Liver (tissue), 8 donors: ENCODE measurements at regions not wholly inside any gene's neighbourhood (a gene's known extent, or its start where the extent isn't known, plus 50 kb on each side); places are given as distances from the start of the nearest gene placed in this dataset.

Source experiments
- DNase-seq: peaks from one replicate; pipeline ENCODE4 v3.0.0-alpha.2; 2017; ENCODE audit warnings: low spot score
- H3K27ac ChIP-seq, 2 donors: one replicate each; pipeline ENCODE4 v1.7.0; 2013; ENCODE audit warnings: inconsistent platforms in 2 of 2, low read length in 2 of 2, control low read depth in 1 of 2, low read depth in 1 of 2, mild to moderate bottlenecking in 1 of 2
- H3K27me3 ChIP-seq, 4 donors: one replicate each; pipeline versions ENCODE4 v1.6.1 to v1.7.0; 2013; ENCODE audit warnings: low read length in 3 of 4, inconsistent platforms in 1 of 4, mild to moderate bottlenecking in 1 of 4, moderate library complexity in 1 of 4; ENCODE audit not compliant: control insufficient read depth in 4 of 4, insufficient read depth in 4 of 4
- H3K36me3 ChIP-seq, 4 donors: one replicate each; pipeline versions ENCODE4 v1.6.1 to v1.7.0; 2013; ENCODE audit warnings: low read length in 3 of 4, mild to moderate bottlenecking in 3 of 4, low read depth in 1 of 4, moderate library complexity in 1 of 4; ENCODE audit not compliant: control insufficient read depth in 4 of 4, insufficient read depth in 3 of 4
- H3K4me1 ChIP-seq, 4 donors: one replicate each; pipeline versions ENCODE4 v1.6.1 to v1.7.0; 2013; ENCODE audit warnings: low read length in 3 of 4, mild to moderate bottlenecking in 3 of 4, moderate library complexity in 1 of 4; ENCODE audit not compliant: control insufficient read depth in 4 of 4, insufficient read depth in 4 of 4
- H3K4me3 ChIP-seq, 3 donors: one replicate each; pipeline versions ENCODE4 v1.6.1 to v1.7.0; 2013; ENCODE audit warnings: low read length in 3 of 3, control low read depth in 1 of 3, low read depth in 1 of 3, mild to moderate bottlenecking in 1 of 3
- H3K9ac ChIP-seq, 2 donors: one replicate each; pipeline ENCODE4 v1.7.0; 2013; ENCODE audit warnings: low read length in 2 of 2, mild to moderate bottlenecking in 2 of 2, moderate library complexity in 2 of 2, control low read depth in 1 of 2, low read depth in 1 of 2
- H3K9me3 ChIP-seq, 4 donors: one replicate each; pipeline versions ENCODE4 v1.6.1 to v1.7.0; 2013; ENCODE audit warnings: low read length in 3 of 4; ENCODE audit not compliant: control insufficient read depth in 4 of 4
- EGR1 ChIP-seq, 2 donors: IDR thresholded peaks; 2 replicates each; pipeline ENCODE4 v1.6.1; 2016 to 2018; ENCODE audit warnings: antibody characterized with exemption in 2 of 2, low read depth in 2 of 2
- FOXA1 ChIP-seq: IDR thresholded peaks from 2 replicates; pipeline ENCODE4 v1.6.1; 2016; ENCODE audit warnings: antibody characterized with exemption
- FOXA2 ChIP-seq: IDR thresholded peaks from 2 replicates; pipeline ENCODE4 v1.6.1; 2016; ENCODE audit warnings: antibody characterized with exemption
- GABPA ChIP-seq, 2 donors: IDR thresholded peaks in 1 of 2; conservative IDR thresholded peaks in 1 of 2; 2 replicates each; pipeline ENCODE4 v1.6.1; 2016; ENCODE audit warnings: antibody characterized with exemption in 2 of 2, mild to moderate bottlenecking in 1 of 2, moderate library complexity in 1 of 2
- HNF4A ChIP-seq, 2 donors: conservative IDR thresholded peaks; 2 replicates each; pipeline ENCODE4 v1.6.1; 2016; ENCODE audit warnings: antibody characterized with exemption in 2 of 2, mild to moderate bottlenecking in 2 of 2
- HNF4G ChIP-seq: IDR thresholded peaks from 2 replicates; pipeline ENCODE4 v1.6.1; 2016; ENCODE audit warnings: antibody characterized with exemption
- NR2F2 ChIP-seq: IDR thresholded peaks from 2 replicates; pipeline ENCODE4 v1.6.1; 2016; ENCODE audit warnings: antibody characterized with exemption
- RAD21 ChIP-seq, 2 donors: IDR thresholded peaks; 2 replicates each; pipeline ENCODE4 v1.6.1; 2016; ENCODE audit warnings: antibody characterized with exemption in 2 of 2, mild to moderate bottlenecking in 2 of 2
- RXRA ChIP-seq, 2 donors: IDR thresholded peaks; 2 replicates each; pipeline ENCODE4 v1.6.1; 2017 to 2018; ENCODE audit warnings: antibody characterized with exemption in 2 of 2, mild to moderate bottlenecking in 1 of 2
- SP1 ChIP-seq: IDR thresholded peaks from 2 replicates; pipeline ENCODE4 v1.6.1; 2018; ENCODE audit warnings: antibody characterized with exemption, mild to moderate bottlenecking
- YY1 ChIP-seq: IDR thresholded peaks from 2 replicates; pipeline ENCODE4 v1.6.1; 2016; ENCODE audit warnings: antibody characterized with exemption, mild to moderate bottlenecking
- WGBS: extraction: QIAGEN DNeasy Blood & Tissue Kit; methylation state at CpG from one replicate; pipeline ENCODE4 v1.1.7; 2013; 5-methylcytosine and 5-hydroxymethylcytosine counted together
- TF ChIP-seq, protein P1 (sequence below): IDR thresholded peaks from 2 replicates; pipeline ENCODE4 v1.6.1; 2016; ENCODE audit warnings: antibody characterized with exemption
- TF ChIP-seq, protein P2 (sequence below): IDR thresholded peaks from 2 replicates; pipeline ENCODE4 v1.6.1; 2016; ENCODE audit warnings: antibody characterized with exemption, mild to moderate bottlenecking
- TF ChIP-seq, protein P3 (sequence below): IDR thresholded peaks from 2 replicates; pipeline ENCODE4 v1.6.1; 2016; ENCODE audit warnings: antibody characterized with exemption
- TF ChIP-seq, protein P4 (sequence below): IDR thresholded peaks from 2 replicates; pipeline ENCODE4 v1.6.1; 2016; ENCODE audit warnings: antibody characterized with exemption
- TF ChIP-seq, protein P5 (sequence below): fragments of 150-350 bp; IDR thresholded peaks from 2 replicates; pipeline ENCODE4 v1.5.1; 2017; ENCODE audit warnings: improper control_type of control experiment, low read depth, low read length; ENCODE audit not compliant: missing input control
- donor health status: healthy.
- donor health status: healthy.
- donor health status: healthy.
- donor health status: healthy.
- donor health status: healthy.

DNA sequence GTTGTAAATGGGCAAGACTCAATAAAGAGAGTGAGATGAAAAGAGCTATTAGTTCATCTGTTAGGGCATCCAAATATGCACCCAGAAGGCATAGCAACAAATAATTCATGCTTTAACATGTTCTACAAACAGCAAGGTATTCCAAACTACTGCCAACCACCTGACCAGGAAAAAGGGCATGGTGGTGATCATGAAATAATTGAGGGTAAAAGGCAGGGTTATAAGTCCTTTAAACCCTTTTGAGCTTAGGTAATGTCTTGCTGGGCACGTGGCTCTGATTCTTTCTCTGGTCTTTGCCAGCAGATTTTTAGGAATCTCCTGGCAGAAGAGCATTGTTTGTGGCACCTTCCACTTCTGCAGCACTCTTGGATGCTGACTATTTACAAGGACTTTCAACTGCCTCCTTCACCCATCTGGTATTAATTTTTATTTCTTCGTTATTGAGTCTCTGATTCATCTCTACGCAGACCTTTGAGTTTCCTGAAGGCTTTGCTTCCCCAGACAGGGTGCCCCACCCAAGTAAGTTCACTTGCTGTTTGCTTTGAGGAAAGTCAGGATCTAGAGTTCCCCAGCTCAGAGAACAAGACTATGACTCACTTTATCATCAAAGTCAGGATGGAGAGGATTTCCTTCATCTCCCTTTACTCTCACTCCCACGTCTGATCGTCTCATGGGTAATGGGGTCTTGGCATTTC lies 83.4 kb upstream of the NEDD9 start:
- Histone ChIP-seq H3K27ac (no peak overlapping the region), H3K9ac (no peak overlapping the region)

More for the DNA sequence above, 83.4 kb upstream of the NEDD9 start:
- 81% methylated on average over 5 of the region's 5 CpGs for whole genome bisulfite sequencing
- TF ChIP-seq RXRA (IDR thresholded peaks at IDR 0.05) = no peak
- no peak for TF ChIP-seq HNF4G
- TF ChIP-seq, protein P1, sequence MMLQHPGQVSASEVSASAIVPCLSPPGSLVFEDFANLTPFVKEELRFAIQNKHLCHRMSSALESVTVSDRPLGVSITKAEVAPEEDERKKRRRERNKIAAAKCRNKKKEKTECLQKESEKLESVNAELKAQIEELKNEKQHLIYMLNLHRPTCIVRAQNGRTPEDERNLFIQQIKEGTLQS = no peak
- TF ChIP-seq, protein P2, sequence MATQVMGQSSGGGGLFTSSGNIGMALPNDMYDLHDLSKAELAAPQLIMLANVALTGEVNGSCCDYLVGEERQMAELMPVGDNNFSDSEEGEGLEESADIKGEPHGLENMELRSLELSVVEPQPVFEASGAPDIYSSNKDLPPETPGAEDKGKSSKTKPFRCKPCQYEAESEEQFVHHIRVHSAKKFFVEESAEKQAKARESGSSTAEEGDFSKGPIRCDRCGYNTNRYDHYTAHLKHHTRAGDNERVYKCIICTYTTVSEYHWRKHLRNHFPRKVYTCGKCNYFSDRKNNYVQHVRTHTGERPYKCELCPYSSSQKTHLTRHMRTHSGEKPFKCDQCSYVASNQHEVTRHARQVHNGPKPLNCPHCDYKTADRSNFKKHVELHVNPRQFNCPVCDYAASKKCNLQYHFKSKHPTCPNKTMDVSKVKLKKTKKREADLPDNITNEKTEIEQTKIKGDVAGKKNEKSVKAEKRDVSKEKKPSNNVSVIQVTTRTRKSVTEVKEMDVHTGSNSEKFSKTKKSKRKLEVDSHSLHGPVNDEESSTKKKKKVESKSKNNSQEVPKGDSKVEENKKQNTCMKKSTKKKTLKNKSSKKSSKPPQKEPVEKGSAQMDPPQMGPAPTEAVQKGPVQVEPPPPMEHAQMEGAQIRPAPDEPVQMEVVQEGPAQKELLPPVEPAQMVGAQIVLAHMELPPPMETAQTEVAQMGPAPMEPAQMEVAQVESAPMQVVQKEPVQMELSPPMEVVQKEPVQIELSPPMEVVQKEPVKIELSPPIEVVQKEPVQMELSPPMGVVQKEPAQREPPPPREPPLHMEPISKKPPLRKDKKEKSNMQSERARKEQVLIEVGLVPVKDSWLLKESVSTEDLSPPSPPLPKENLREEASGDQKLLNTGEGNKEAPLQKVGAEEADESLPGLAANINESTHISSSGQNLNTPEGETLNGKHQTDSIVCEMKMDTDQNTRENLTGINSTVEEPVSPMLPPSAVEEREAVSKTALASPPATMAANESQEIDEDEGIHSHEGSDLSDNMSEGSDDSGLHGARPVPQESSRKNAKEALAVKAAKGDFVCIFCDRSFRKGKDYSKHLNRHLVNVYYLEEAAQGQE = no peak
- TF ChIP-seq EGR1 (IDR thresholded peaks at IDR 0.05; ENCODE audit: low read depth in 2 of 2) = no peak
- TF ChIP-seq, protein P3, sequence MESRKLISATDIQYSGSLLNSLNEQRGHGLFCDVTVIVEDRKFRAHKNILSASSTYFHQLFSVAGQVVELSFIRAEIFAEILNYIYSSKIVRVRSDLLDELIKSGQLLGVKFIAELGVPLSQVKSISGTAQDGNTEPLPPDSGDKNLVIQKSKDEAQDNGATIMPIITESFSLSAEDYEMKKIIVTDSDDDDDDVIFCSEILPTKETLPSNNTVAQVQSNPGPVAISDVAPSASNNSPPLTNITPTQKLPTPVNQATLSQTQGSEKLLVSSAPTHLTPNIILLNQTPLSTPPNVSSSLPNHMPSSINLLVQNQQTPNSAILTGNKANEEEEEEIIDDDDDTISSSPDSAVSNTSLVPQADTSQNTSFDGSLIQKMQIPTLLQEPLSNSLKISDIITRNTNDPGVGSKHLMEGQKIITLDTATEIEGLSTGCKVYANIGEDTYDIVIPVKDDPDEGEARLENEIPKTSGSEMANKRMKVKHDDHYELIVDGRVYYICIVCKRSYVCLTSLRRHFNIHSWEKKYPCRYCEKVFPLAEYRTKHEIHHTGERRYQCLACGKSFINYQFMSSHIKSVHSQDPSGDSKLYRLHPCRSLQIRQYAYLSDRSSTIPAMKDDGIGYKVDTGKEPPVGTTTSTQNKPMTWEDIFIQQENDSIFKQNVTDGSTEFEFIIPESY = no peak
- TF ChIP-seq FOXA2 = no peak
- TF ChIP-seq, protein P4, sequence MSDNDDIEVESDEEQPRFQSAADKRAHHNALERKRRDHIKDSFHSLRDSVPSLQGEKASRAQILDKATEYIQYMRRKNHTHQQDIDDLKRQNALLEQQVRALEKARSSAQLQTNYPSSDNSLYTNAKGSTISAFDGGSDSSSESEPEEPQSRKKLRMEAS = no peak
- TF ChIP-seq, protein P5, sequence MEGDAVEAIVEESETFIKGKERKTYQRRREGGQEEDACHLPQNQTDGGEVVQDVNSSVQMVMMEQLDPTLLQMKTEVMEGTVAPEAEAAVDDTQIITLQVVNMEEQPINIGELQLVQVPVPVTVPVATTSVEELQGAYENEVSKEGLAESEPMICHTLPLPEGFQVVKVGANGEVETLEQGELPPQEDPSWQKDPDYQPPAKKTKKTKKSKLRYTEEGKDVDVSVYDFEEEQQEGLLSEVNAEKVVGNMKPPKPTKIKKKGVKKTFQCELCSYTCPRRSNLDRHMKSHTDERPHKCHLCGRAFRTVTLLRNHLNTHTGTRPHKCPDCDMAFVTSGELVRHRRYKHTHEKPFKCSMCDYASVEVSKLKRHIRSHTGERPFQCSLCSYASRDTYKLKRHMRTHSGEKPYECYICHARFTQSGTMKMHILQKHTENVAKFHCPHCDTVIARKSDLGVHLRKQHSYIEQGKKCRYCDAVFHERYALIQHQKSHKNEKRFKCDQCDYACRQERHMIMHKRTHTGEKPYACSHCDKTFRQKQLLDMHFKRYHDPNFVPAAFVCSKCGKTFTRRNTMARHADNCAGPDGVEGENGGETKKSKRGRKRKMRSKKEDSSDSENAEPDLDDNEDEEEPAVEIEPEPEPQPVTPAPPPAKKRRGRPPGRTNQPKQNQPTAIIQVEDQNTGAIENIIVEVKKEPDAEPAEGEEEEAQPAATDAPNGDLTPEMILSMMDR = no peak
- no peak for TF ChIP-seq RAD21 (IDR thresholded peaks at IDR 0.05)
- TF ChIP-seq SP1 = no peak
- no peak for TF ChIP-seq GABPA (IDR thresholded peaks at IDR 0.05 in 1 of 2, conservative IDR thresholded peaks at IDR 0.05 in 1 of 2)
- TF ChIP-seq HNF4A (conservative IDR thresholded peaks at IDR 0.05) = no peak
- no peak for TF ChIP-seq YY1
- no peak for TF ChIP-seq FOXA1
- TF ChIP-seq NR2F2 = no peak
- Histone ChIP-seq H3K27me3 (no peaks in the 10 kb centered on the region), H3K4me3 (no peak overlapping the region), H3K4me1 (no peaks in the 10 kb centered on the region), H3K9me3 (no peaks in the 10 kb centered on the region), H3K36me3 (no peaks in the 10 kb centered on the region)
- no peak for DNase-seq
